ENCODE measurements at regions not wholly inside any gene's neighbourhood (a gene's known extent, or its start where the extent isn't known, plus 50 kb on each side); places are given as distances from the start of the nearest gene placed in this dataset.
"Not testable (repeated sequence)": the region's sequence is repeated elsewhere in the genome, so short reads cannot be mapped to it uniquely, and the experiment has no call there.

- no peak for DNase-seq
Observed at GRCh38 chr2:36035137-36035536, 320.4 kb upstream of the CRIM1 start.

DNA sequence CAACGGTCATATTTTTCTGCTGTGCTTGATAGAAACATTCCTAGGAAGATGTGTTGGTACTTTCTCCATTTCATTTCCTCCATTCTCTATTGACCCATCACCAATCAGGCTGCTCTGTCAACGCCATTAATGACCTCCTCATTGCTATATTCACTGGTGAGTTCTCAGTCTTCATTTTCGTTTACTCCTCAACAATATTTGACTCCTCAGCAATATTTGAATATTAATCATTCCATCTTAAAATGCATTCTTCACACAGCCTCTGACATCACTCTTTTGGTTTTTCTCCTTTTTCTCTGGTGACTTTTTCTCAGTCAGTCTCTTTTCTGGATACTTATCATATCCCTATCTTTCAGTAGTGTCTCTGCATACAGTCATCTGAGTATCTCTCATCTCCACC, 323.5 kb upstream of the CRIM1 start:
- DNase-seq = no peak

DNA sequence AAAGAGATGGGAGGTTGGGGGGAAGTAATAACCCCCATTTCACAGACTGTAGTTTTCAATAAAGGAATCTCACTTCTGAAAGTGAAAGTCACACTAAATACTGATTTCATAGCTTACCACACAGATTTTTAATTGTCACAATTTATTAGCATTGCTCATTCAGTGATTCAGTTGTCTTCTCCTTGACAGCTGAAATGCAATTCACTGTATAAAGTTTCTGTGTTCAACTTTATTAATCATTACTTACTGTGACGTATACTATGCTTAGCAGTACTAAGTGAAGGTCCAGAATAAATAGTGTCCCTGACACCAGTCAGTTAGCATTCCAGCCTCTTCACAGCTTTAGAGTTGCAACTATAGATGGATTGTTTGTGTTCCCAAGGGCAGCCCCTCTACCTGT, 324.1 kb upstream of the CRIM1 start:
- DNase-seq = no peak

- DNase-seq = peak; percentile 17
Observed at GRCh38 chr2:36027616-36028015, 328.0 kb upstream of the CRIM1 start.

DNA sequence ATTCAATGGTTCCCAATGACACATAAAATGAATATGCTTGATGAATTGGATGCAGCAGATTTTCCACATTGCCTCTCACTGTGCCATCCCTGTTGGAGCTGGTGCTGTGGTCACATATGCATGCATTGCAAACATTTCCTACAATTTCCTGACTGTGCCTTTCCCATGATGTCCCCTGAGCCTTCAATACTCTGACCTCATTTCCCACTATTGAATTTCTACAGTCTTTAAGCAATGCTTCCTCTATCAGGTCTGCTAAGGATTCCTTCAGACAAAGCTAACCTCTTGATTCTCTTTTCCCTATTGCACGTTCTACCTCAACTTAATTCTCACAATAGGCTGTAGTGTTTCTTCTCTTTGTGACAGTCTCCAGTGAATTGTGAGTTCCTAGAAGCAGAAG, 342.5 kb upstream of the CRIM1 start:
- DNase-seq = no peak

GRCh38 chr2:36006444-36006843, 349.1 kb upstream of the CRIM1 start:
- no peak for DNase-seq

GRCh38 chr2:36002941-36003340, 352.6 kb upstream of the CRIM1 start:
- DNase-seq = no peak

GRCh38 chr2:35997488-35997887, 358.1 kb upstream of the CRIM1 start:
- DNase-seq = no peak

- peak; percentile 86 for DNase-seq
Observed at GRCh38 chr2:35989503-35989902, 366.1 kb upstream of the CRIM1 start.

- DNase-seq = no peak
Observed at GRCh38 chr2:35989040-35989439, 366.5 kb upstream of the CRIM1 start.

DNA sequence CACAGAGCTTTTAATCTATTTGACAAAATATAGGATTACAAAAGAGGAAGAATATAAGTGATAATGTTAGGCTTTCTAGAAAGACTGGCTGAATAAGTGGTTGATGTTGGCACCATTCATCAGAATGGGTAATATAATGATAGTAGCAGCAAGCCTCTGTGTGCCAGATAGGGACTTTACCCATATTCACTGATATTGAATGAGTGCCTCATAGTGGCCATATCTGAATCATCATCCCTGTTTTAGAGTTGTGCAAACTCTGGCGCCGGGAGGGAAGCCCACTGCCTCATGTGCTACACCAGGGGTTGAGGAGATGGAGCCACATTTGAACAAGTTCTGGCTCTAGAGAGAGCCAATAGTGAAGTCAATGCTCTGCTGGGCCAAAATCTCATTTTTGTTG, 368.7 kb upstream of the CRIM1 start:
- DNase-seq = no peak

DNA sequence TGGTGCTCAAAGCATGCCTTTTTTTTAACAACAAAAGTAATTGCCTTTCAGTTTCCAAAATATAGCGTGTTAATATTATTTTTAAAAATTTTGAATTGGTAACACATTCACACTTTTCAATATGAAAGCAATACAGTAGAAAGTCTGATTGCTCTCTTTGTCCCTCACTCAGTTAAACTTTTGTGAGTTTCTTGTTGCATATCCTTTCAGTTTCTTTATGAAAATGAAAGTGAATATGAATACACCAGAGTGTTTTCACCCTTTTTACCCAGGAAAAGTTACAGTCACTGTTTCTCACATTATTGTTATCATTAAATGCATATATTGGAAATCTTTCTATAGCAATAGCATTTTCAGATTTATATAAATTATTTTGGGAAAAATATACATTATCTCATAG, 377.4 kb upstream of the CRIM1 start:
- no peak for DNase-seq

DNA sequence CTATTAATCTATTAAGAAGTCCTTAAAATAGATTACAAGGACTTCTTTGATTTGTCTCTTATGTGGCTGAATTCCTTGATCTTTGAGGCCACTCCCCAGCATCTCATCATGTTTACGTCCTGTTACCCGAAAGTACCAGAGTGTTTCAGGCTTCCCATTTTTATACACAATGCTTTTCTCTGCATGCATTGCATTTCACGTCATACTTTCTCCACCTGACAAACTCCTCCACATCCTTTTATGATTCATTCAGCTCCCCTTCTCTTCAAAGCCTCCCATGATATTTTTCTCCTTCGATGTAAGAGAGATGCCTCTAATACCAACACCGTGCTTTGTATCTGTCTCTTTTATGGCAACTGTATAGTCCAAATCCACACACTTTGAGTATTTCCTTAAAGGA, 379.0 kb upstream of the CRIM1 start:
- no peak for DNase-seq

DNA sequence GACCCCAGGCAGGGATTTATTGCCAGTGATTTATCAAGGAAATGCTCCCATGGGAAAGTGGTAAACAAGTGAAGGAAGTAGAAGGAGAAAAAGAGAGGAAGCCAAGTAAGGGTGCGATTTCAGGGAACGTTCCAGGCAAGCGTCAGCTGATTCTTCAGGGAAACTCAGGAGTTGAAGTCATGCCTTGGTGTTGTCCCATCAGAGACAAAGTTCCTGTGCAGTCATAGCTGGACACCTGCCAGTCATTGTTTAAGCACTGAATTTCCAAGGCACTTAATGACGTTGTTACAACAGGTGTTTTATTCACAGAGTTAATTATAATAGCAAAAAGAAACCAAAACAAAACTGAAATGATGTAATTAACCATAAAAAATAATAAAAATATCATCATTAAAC, 381.8 kb upstream of the CRIM1 start:
- DNase-seq = peak; percentile 38

DNA sequence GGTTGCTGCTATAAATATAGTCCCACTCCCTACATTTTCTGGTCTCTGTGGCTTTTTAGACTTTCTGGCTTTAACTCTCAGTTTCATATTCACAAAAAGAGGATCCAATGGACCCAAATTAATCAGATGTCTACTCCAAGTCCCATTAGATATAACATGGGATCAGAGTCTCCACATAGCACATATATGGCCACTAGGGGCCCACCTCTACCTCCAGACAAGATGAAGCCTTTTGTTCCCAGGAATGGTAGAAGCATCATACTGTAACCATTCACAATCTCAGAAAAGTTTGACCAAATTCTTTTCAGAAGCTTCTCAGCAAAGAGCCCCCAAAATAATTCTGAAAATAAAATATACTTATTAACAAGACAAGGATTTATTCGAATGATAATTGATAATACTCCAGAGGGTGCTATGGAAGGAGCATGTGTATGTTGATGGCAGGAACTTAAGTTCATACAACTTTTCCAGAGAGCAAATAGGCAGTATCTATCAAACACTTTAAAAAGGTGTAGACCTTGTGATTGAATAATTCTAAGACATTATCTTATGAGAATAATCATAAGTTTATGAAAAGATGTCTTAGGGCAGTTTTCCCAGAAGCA, 382.3 kb upstream of the CRIM1 start:
- DNase-seq = peak; percentile 49

DNA sequence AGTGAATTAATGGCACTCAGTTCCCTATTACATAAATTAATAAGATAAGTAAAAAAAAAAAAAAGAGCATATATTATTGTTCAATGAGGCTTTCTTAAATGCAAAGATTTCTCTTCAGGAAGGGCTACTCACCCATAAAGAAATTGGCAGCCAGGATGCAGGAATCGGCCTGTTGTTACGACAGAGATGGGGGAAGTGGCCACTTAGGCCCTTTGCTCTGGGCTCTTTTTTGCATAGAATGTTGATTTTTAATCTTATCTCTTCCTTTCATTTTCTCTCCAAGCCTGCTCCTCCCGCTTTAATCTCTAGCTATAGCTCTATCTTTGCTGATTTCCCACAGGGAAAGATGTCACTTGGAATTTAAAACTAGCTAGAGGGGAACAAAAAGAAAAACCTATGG, 391.8 kb upstream of the CRIM1 start:
- DNase-seq = no peak

DNA sequence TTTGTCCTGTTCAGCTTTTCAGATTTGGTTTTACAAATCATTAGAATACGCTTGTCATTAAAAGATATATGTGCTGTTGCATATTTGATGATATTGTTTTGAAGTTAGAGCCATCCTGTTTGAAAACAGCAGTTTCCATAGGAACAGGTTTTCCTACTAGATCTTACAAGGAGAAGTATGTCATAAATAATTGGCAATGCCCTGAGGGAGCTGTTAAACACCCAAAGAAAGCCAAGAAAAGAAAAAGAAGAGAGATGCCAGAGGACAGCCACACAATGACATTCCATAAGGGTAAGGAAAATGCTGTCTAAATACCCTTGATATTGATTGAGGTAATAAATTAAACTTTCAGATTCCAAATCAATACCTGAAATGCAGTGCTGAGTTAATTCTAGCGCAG, 392.2 kb upstream of the CRIM1 start:
- DNase-seq = no peak

DNA sequence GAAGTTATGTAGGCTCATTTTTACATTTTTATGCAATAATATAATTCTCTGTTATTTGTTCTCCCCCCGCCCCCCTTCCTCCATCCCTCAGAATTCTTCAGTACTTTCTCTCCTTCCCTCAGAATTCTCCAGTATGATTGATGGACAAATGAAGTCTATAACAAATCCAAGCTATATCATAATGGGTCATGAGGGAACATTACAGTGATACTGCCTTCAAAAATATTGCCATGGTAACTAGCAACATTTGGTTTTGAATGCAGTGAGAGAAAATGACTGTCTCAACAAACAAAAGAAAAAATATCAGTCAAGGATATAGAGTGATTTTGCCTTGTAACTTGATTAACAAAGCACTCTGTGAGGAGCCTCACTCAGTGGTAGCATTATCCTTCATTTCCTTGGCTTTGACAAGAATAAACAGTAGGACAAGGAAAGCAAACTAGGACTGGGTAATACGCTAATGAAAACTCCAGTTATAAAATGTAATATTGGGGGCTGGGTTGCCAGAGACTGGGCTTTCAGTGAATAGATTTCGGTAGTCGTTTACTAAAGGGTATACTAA, 392.9 kb upstream of the CRIM1 start:
- no peak for DNase-seq

DNA sequence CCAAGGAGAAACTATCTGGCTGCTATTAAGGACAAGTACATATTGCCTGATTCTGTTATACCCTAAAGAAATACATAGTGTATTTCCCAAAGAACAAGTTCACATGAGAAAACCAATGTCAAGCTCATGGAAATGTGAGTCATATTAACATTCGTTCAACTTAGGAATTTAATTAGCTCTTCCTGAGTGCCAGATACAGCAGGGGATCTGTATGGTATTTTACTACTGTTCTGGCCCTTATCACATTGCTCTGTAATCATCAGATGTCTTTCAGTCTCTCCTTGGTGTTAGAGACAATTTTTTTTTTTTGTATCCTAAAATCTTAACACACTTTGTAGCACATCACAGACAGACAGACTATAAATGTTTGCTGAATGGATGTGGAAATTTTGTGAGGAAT, 395.0 kb upstream of the CRIM1 start:
- DNase-seq = no peak

DNA sequence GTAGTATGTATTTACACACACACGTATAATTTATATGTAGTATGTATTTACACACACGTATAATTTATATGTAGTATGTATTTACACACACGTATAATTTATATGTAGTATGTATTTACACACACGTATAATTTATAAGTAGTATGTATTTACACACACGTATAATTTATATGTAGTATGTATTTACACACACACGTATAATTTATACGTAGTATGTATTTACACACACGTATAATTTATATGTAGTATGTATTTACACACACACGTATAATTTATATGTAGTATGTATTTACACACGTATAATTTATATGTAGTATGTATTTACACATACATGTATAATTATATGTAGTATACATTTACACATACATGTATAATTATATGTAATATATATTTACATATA, 398.5 kb upstream of the CRIM1 start:
- not testable (repeated sequence) for DNase-seq

DNA sequence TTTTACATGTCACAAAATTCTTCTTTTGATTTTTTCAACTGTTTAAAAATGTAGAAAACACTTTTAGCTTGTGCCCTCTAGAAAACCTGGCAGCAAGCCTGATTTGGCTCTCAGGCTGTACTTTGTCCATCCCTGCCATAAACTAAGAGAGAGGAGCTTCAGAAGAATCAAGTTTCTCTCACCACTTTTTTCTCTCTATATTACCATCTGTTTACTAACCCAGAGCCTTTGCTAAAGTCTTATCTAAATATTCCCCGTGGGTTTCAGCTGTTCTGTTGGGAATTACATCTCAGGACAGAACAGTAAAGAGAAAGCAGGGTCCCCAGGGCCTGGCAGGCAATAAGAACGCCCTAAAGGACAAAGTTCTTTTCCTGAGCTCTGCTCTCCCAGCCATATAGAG, 409.1 kb upstream of the CRIM1 start:
- peak; percentile 1 for DNase-seq

DNA sequence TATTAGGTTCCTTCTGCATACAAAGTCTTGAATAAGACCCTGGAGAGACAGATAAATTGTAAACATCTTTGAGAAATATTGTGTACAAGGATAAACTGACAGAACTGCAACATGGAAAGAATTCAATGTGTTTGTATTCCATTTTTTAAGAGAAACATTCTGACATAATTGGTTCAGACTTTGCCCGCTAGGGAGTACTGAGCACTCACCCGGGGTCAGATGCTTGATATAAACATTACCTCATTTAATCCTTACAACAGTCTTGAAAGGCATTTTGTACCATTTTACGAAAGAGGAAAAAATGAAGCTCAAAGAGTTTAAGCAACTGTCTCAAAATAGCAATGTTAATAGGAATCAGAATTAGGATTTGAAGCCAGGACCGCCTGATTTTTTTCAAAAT, 416.7 kb upstream of the CRIM1 start:
- no peak for DNase-seq

GRCh38 chr2:35933031-35933430, 422.5 kb upstream of the CRIM1 start:
- no peak for DNase-seq

DNA sequence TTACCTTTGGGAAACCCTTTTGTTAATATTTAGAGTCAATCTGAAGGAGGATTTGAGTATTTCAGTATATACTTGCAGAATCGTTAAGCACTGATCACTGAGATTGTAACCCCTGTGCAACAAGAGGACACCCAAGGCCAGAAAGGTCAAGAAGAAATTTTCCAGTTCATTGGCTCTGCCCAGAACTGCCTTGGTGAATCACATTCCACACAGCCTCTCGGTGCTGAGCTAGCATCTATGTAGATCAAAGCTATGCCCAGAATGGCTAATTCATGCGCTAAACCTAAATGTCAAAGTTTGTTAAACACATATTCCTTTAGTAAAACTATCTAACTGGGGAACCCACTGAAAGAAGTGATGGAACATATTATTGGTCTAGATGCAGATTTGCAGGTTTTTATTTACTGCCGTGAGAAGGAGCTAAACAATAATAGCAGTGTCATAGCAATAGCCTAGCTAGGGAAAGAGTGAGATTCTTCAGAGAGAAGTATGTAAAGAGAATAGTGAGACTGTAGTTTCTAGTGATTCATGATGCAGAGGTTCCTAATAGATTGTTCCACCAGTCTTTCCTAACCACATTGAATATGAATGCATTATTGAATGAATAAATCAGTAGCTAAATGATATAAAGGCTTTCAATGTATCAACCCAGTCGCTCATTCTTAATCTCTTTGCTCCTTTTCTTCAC, 423.2 kb upstream of the CRIM1 start:
- no peak for DNase-seq

DNA sequence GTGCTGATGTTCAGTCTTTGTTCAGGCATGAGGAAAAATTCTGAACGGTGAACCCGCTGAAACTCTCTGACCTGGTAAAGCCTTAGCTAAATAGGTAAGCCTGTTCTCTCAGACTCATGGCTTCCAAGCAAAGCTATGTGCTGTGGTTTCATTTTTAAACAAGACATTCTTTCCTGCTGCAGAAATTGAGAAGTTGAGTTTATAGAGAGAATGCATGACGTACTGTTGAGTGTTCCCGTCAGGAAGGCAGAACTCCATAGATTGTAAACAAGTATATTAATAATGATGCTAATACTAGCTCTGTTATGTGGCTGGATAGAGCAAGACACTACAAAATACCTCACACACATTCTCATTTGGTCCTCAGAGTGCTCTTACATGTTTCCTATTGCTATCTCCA, 424.0 kb upstream of the CRIM1 start:
- no peak for DNase-seq
